OCI-LY7 (cell line): ENCODE measurements at regions not wholly inside any gene's neighbourhood (a gene's known extent, or its start where the extent isn't known, plus 50 kb on each side); places are given as distances from the start of the nearest gene placed in this dataset.

ENCODE experiments used
- CTCF ChIP-seq: fragments of 200-600 bp; sonication (generic); conservative IDR thresholded peaks from 2 replicates; pipeline ENCODE4 v1.5.1; 2014; ENCODE audit warnings: mild to moderate bottlenecking, antibody characterized with exemption, low read length, moderate library complexity, mixed read lengths
- EZH2phosphoT487 ChIP-seq: fragments of 200-600 bp; sonication (generic); IDR thresholded peaks from 2 replicates; pipeline ENCODE4 v1.6.1; 2018; ENCODE audit warnings: low read depth, borderline replicate concordance, mild to moderate bottlenecking, mixed run types, antibody characterized with exemption, low read length, moderate library complexity, mixed read lengths

GRCh38 chr3:16101295-16102186 is 72.9 kb upstream of the GALNT15 start:
- TF ChIP-seq CTCF (no peak), EZH2phosphoT487 (no peak)
